GM12865 (cell line): ENCODE measurements at regions not wholly inside any gene's neighbourhood (a gene's known extent, or its start where the extent isn't known, plus 50 kb on each side); places are given as distances from the start of the nearest gene placed in this dataset.

Source experiments
- DNase-seq: peaks from one replicate; pipeline ENCODE4 v3.0.0; 2010; ENCODE audit warnings: low read depth
- H3K4me3 ChIP-seq: 2 replicates; pipeline ENCODE4 v1.5.1; 2011; ENCODE audit warnings: mild to moderate bottlenecking, low read depth, low read length, control low read depth
- CTCF ChIP-seq: IDR thresholded peaks from 2 replicates; pipeline ENCODE4 v1.5.1; 2011; ENCODE audit warnings: low read length, control low read depth, low read depth, inconsistent platforms; ENCODE audit not compliant: insufficient read depth; ENCODE audit errors: missing control alignments

DNA sequence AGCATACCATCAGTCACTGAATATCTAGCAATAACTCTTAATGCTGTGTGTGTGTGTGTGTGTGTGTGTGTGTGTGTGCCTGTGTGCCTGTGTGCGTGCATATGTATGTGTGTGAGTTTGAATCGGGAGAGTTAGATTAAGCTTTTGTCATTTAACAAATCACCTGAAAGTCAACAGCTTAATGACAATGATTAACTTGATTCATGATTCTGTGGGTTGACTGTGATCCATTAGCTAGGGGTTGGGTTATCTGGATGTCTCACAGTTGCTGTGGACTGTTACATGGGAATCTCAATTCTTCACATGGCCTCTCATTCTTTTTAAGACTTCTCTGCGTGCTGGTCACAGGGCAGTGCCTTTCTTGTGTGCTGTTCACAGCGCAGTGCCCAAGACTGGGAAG, 639.0 kb upstream of the SORCS1 start:
- H3K4me3 ChIP-seq = no peak overlapping the region
- DNase-seq = no peak
- TF ChIP-seq CTCF = no peak

DNA sequence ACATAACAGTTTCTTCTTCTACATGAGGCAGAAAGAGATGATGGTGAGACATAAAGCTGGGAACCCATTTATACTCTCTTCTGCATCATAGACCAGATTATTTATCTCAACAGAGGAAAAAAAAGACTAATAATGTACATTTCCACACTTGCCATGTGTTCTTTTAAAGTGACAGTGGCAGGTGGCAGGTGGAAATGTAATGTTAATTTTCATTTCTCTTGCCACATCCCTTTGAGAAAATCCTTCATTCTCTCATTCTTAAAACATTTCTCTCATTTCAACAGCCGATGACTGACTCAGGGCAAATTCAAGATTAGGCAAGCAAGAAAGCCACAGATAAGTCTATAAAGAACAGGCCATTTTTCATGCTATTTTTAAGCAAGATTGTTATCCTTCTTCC, 635.6 kb upstream of the SORCS1 start:
- H3K4me3 ChIP-seq = no peak overlapping the region
- DNase-seq = no peak
- TF ChIP-seq CTCF = no peak

GRCh38 chr10:107790271-107790670, 625.8 kb upstream of the SORCS1 start:
- H3K4me3 ChIP-seq = no peak overlapping the region
- TF ChIP-seq CTCF = no peak
- no peak for DNase-seq

- TF ChIP-seq CTCF = no peak
- DNase-seq = no peak
- H3K4me3 ChIP-seq = no peak overlapping the region
Observed at GRCh38 chr10:107771066-107771465, 606.6 kb upstream of the SORCS1 start.

GRCh38 chr10:107767185-107767584, 602.7 kb upstream of the SORCS1 start:
- H3K4me3 ChIP-seq = no peak overlapping the region
- DNase-seq = peak; percentile 59
- no peak for TF ChIP-seq CTCF

- DNase-seq = no peak
- TF ChIP-seq CTCF = no peak
- no peak overlapping the region for H3K4me3 ChIP-seq
Observed at GRCh38 chr10:107754814-107755213, 590.3 kb upstream of the SORCS1 start.

- TF ChIP-seq CTCF = no peak
- H3K4me3 ChIP-seq = no peak overlapping the region
- no peak for DNase-seq
Observed at GRCh38 chr10:107749235-107749634, 584.7 kb upstream of the SORCS1 start.
